ENCODE measurements at regions not wholly inside any gene's neighbourhood (a gene's known extent, or its start where the extent isn't known, plus 50 kb on each side); places are given as distances from the start of the nearest gene placed in this dataset.

DNA sequence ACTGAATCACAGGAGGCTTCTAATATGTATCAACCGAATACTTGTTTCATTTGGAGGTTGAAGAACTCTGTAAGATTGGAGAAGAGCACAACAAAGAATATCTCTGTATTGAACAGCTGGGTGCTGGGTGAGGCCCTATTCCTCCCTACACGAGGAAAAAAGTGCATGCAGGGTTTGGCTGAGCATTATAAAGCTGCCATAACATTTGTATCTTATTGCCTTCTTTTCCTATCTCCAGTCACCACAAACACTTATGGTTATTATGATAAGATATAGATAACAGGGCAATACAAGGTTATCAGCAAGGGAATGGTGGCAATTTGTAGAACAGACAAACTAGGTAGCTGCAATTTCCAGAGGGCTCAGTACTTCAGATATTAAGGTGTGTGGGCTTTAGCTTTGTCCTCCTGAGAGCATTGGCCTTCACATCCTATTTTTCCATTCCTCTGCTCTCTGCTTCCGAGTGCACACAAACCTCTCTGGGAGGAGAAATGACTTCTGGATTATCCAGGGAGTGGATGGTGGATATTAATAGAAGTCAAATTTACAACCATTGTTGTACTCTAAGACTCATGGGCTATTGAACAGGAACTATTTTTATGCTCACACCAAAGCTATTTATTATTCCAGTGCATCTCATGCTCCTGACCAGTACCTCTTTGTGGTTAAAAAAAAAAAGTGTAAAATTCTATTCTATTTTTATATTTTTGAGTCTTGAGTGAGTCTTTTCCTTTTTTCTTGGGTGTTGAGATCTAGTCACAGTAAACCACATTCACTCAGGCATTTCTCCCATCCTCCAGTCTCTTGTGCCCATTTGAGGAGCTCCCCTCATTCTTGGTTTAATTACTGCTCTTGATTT lies 248.4 kb downstream of the ETAA1 start:
- TF ChIP-seq EZH2phosphoT487 (IDR thresholded peaks at IDR 0.05; ENCODE audit: borderline replicate concordance) = no peak
- TF ChIP-seq, protein P1, sequence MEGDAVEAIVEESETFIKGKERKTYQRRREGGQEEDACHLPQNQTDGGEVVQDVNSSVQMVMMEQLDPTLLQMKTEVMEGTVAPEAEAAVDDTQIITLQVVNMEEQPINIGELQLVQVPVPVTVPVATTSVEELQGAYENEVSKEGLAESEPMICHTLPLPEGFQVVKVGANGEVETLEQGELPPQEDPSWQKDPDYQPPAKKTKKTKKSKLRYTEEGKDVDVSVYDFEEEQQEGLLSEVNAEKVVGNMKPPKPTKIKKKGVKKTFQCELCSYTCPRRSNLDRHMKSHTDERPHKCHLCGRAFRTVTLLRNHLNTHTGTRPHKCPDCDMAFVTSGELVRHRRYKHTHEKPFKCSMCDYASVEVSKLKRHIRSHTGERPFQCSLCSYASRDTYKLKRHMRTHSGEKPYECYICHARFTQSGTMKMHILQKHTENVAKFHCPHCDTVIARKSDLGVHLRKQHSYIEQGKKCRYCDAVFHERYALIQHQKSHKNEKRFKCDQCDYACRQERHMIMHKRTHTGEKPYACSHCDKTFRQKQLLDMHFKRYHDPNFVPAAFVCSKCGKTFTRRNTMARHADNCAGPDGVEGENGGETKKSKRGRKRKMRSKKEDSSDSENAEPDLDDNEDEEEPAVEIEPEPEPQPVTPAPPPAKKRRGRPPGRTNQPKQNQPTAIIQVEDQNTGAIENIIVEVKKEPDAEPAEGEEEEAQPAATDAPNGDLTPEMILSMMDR (conservative IDR thresholded peaks at IDR 0.05; ENCODE audit: low read length) = no peak
- Histone ChIP-seq H3F3A (ENCODE audit: low read depth) (no peaks in the 10 kb centered on the region), H3K4me2 (ENCODE audit: low read depth, low read length, poor library complexity, severe bottlenecking) (no peak overlapping the region), H3K9me3 (ENCODE audit: insufficient read depth, low read depth, low read length) (no peaks in the 10 kb centered on the region), H4K20me1 (ENCODE audit: insufficient read depth, low read length, poor library complexity, severe bottlenecking) (no peaks in the 10 kb centered on the region), H3K27me3 (ENCODE audit: insufficient read depth, low read length, poor library complexity, severe bottlenecking) (no peaks in the 10 kb centered on the region), H3K79me2 (ENCODE audit: insufficient read depth, low read length) (no peaks in the 10 kb centered on the region), H3K4me3 (ENCODE audit: low read length, poor library complexity, severe bottlenecking) (no peak overlapping the region), H2AFZ (ENCODE audit: low read length) (no peak overlapping the region), H3K36me3 (ENCODE audit: insufficient read depth, low read length) (no peaks in the 10 kb centered on the region), H3K9me2 (replicated peaks; ENCODE audit: low read depth, low read length) (no peaks in the 10 kb centered on the region), H3K4me1 (ENCODE audit: insufficient read depth, low read length, poor library complexity, severe bottlenecking) (no peaks in the 10 kb centered on the region), H3K9ac (ENCODE audit: low read depth, low read length, poor library complexity, severe bottlenecking) (no peak overlapping the region)

DNA sequence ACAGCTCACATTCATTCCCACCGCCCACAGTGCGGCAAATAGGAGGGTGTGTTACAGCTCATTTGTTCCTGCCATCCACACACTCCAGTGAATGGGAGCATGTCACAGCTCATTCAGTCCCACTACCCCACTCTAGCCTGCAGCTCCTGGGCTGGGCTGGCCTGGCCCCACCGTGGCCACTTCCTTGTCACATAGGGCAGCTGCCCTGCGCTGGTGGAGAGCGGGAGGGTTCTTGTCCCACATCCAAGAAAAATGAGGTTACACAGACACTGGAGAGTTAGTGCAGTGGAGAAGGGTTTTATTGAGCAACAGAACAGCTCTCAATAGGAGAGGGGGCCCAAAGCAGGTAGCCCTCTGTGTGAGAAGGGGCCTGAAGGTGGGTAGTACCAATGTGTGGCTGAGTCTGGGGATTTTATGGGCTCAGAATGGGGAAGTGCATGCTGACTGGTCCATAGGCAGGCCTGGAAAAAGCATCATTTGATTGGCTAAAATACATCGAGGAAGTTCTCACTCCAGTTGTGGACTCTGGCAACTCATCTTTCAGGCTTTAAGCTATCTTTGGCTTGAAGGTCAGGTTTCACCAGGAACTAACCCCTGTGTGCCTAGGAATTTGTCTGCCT lies 249.7 kb downstream of the ETAA1 start:
- Histone ChIP-seq H3K4me1 (ENCODE audit: insufficient read depth, low read length, poor library complexity, severe bottlenecking) (no peaks in the 10 kb centered on the region), H3K27me3 (ENCODE audit: insufficient read depth, low read length, poor library complexity, severe bottlenecking) (no peaks in the 10 kb centered on the region), H3K9ac (ENCODE audit: low read depth, low read length, poor library complexity, severe bottlenecking) (no peak overlapping the region), H3K4me3 (ENCODE audit: low read length, poor library complexity, severe bottlenecking) (no peak overlapping the region), H4K20me1 (ENCODE audit: insufficient read depth, low read length, poor library complexity, severe bottlenecking) (no peaks in the 10 kb centered on the region), H3K36me3 (ENCODE audit: insufficient read depth, low read length) (no peaks in the 10 kb centered on the region), H2AFZ (ENCODE audit: low read length) (no peak overlapping the region), H3K9me3 (ENCODE audit: insufficient read depth, low read depth, low read length) (no peaks in the 10 kb centered on the region), H3F3A (ENCODE audit: low read depth) (no peaks in the 10 kb centered on the region), H3K79me2 (ENCODE audit: insufficient read depth, low read length) (no peaks in the 10 kb centered on the region), H3K4me2 (ENCODE audit: low read depth, low read length, poor library complexity, severe bottlenecking) (no peak overlapping the region), H3K9me2 (replicated peaks; ENCODE audit: low read depth, low read length) (no peaks in the 10 kb centered on the region)
- no peak for TF ChIP-seq EZH2phosphoT487 (IDR thresholded peaks at IDR 0.05; ENCODE audit: borderline replicate concordance)
- TF ChIP-seq, protein P1 (conservative IDR thresholded peaks at IDR 0.05; ENCODE audit: low read length) = no peak

DNA sequence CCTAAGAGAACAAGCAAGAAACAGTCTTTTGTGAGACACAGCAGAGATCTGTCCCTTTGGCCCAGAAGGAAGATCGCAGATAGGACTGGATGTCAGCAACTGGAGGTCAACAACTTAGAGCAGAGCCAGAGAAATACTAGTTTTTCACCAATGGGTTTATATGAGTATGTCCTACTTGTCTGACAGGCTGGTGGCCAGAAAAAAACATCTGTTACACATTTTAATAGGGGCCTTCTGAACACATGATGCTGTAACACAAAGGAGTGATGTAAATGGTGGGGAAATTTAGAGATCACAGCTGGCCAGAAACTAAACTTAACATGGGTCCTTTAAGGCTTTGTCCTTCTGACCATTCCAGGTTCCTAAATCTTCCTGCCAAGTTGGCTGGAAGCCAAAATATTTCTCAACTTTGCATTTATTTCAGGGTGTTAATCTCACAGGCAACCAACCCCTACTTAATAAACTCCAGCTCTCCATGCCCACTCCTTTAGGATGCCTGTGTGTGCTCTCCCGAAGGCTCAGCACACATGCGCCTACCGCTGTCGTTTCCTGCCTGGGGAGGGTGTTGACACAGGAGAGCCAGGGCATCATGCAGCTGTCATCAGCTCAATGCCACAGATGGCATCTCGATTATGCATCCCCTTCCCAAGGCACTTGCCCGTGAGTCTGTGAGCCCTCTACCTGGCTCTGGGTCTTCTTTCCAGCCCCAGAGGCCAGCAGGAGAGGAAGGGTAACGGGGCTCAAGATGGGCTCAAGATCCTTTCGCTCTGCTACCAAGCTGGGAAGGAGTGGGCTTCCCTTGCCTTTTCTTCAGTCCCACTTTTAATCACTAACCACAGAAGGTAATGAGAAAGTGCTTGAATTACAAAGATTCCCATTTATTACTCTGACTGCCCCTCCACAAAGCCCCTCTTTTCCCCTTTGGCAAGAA lies 252.5 kb downstream of the ETAA1 start:
- Histone ChIP-seq H3K4me3 (ENCODE audit: low read length, poor library complexity, severe bottlenecking) (no peak overlapping the region), H4K20me1 (ENCODE audit: insufficient read depth, low read length, poor library complexity, severe bottlenecking) (no peaks in the 10 kb centered on the region), H3K9me3 (ENCODE audit: insufficient read depth, low read depth, low read length) (no peaks in the 10 kb centered on the region), H2AFZ (ENCODE audit: low read length) (no peak overlapping the region), H3F3A (ENCODE audit: low read depth) (no peaks in the 10 kb centered on the region), H3K4me2 (ENCODE audit: low read depth, low read length, poor library complexity, severe bottlenecking) (no peak overlapping the region), H3K27me3 (ENCODE audit: insufficient read depth, low read length, poor library complexity, severe bottlenecking) (no peaks in the 10 kb centered on the region), H3K36me3 (ENCODE audit: insufficient read depth, low read length) (no peaks in the 10 kb centered on the region), H3K9me2 (replicated peaks; ENCODE audit: low read depth, low read length) (no peaks in the 10 kb centered on the region), H3K9ac (ENCODE audit: low read depth, low read length, poor library complexity, severe bottlenecking) (no peak overlapping the region), H3K79me2 (ENCODE audit: insufficient read depth, low read length) (no peaks in the 10 kb centered on the region), H3K4me1 (ENCODE audit: insufficient read depth, low read length, poor library complexity, severe bottlenecking) (no peaks in the 10 kb centered on the region)
- TF ChIP-seq, protein P1 (conservative IDR thresholded peaks at IDR 0.05; ENCODE audit: low read length) = no peak
- TF ChIP-seq EZH2phosphoT487 (IDR thresholded peaks at IDR 0.05; ENCODE audit: borderline replicate concordance) = no peak
